HepG2 (cell line): ENCODE measurements at regions not wholly inside any gene's neighbourhood (a gene's known extent, or its start where the extent isn't known, plus 50 kb on each side); places are given as distances from the start of the nearest gene placed in this dataset.

Experiments used
- ATAC-seq: fragments of 200-7000 bp; cut with Tn5 transposase; 3 replicates; pipeline ENCODE4 v1.9.1; 2020; ENCODE audit warnings: mild to moderate bottlenecking, moderate library complexity
- BruUV-seq: library from RNA; stranded (reverse); fragments of 400-500 nt; replicated peaks from 2 replicates; lab custom pipeline; 2021; lab: Mats Ljungman, UMichigan
- CTCF ChIA-PET: fragments of 300-600 bp; formaldehyde crosslinking; extraction: SDS; loops from one replicate; lab custom pipeline; 2021; ENCODE audit warnings: low total read pairs, inconsistent platforms, low intra/inter-chr PET ratio; lab: Yijun Ruan, JAX
- POLR2A ChIA-PET: fragments of 350-600 bp; sonication (Branson Sonifier 250); formaldehyde crosslinking; loops from one replicate; lab custom pipeline; 2020; ENCODE audit warnings: antibody characterized with exemption, inconsistent platforms; lab: Yijun Ruan, JAX
- DNase-seq: peaks from one replicate; pipeline ENCODE4 v3.0.0-alpha.2; 2015; ENCODE audit warnings: low spot score
- FAIRE-seq: peaks from 3 replicates; lab custom pipeline; 2011; peaks lifted over from hg19 to GRCh38; lab: Jason Lieb, UNC
- H2AFZ ChIP-seq: one replicate; pipeline ENCODE4 v1.6.1; 2011; ENCODE audit warnings: low read length, inconsistent platforms
- H3K27ac ChIP-seq: fragments of 300-600 bp; 3 replicates; pipeline ENCODE4 v1.8.0; 2011; ENCODE audit warnings: mixed run types, mild to moderate bottlenecking, mixed read lengths, low read length, inconsistent platforms; ENCODE audit not compliant: insufficient read depth; ENCODE audit errors: extremely low read length
- H3K27me3 ChIP-seq, 2 experiments: fragments of 200-600 bp in 1 of 2; 2 replicates in 1 of 2; 3 replicates in 1 of 2; pipeline versions ENCODE4 v1.6.0 to v1.8.0; 2011; ENCODE audit warnings: low read length in 2 of 2, mild to moderate bottlenecking in 2 of 2, moderate library complexity in 2 of 2, inconsistent platforms in 1 of 2; ENCODE audit not compliant: insufficient read depth in 2 of 2, control insufficient read depth in 1 of 2
- H3K36me3 ChIP-seq, 2 experiments: fragments of 200-600 bp in 1 of 2; replicated peaks in 1 of 2; 2 replicates in 1 of 2; 3 replicates in 1 of 2; pipeline versions ENCODE4 v1.5.1 to v1.8.0; 2011; ENCODE audit warnings: low read length in 2 of 2, inconsistent platforms in 1 of 2; ENCODE audit not compliant: insufficient read depth in 2 of 2, control insufficient read depth in 1 of 2
- H3K4me1 ChIP-seq: 2 replicates; pipeline ENCODE4 v1.5.1; 2012; ENCODE audit warnings: low read length, inconsistent platforms; ENCODE audit not compliant: insufficient read depth
- H3K4me2 ChIP-seq: 2 replicates; pipeline ENCODE4 v1.6.0; 2011; ENCODE audit warnings: low read depth, low read length, inconsistent platforms
- H3K4me3 ChIP-seq, 3 experiments: fragments of 200-600 bp in 1 of 3; sonication (generic), shearing (Covaris generic) in 1 of 3; replicated peaks in 1 of 3; 2 replicates each; pipeline ENCODE4 v1.5.1; 2011 to 2016; ENCODE audit warnings: low read length in 3 of 3, inconsistent platforms in 2 of 3, low read depth in 2 of 3, mild to moderate bottlenecking in 2 of 3, control low read depth in 1 of 3, mixed read lengths in 1 of 3; ENCODE audit not compliant: insufficient read depth in 1 of 3
- H3K79me2 ChIP-seq: one replicate; pipeline ENCODE4 v1.6.1; 2011; ENCODE audit warnings: low read length, inconsistent platforms; ENCODE audit not compliant: insufficient read depth
- H3K9ac ChIP-seq: 2 replicates; pipeline ENCODE4 v1.6.0; 2011; ENCODE audit warnings: mild to moderate bottlenecking, low read depth, low read length, inconsistent platforms; ENCODE audit not compliant: insufficient read depth
- H3K9me3 ChIP-seq: 2 replicates; pipeline ENCODE4 v1.5.1; 2012; ENCODE audit warnings: mild to moderate bottlenecking, low read length
- H4K20me1 ChIP-seq: 2 replicates; pipeline ENCODE4 v1.6.0; 2011; ENCODE audit warnings: inconsistent platforms, mild to moderate bottlenecking, low read length, moderate library complexity; ENCODE audit not compliant: insufficient read depth
- CBFB ChIP-seq: sonication (generic); formaldehyde crosslinking; IDR thresholded peaks from 2 replicates; pipeline ENCODE4 v1.4.0; 2020; ENCODE audit warnings: missing genetic modification reagents
- DMAP1 ChIP-seq: IDR thresholded peaks from 2 replicates; pipeline ENCODE4 v1.6.1; 2016
- DPF2 ChIP-seq: sonication (generic); formaldehyde crosslinking; IDR thresholded peaks from 2 replicates; pipeline ENCODE4 v1.4.0; 2020; ENCODE audit warnings: mild to moderate bottlenecking, low read depth, missing genetic modification reagents, borderline replicate concordance
- FOXK1 ChIP-seq: sonication (generic); formaldehyde crosslinking; IDR thresholded peaks from 2 replicates; pipeline ENCODE4 v1.4.0; 2020; ENCODE audit warnings: low read depth, missing genetic modification reagents, borderline replicate concordance
- MED1 ChIP-seq: sonication (generic); formaldehyde crosslinking; IDR thresholded peaks from 2 replicates; pipeline ENCODE4 v1.4.0; 2020; ENCODE audit warnings: missing genetic modification reagents
- MTA1 ChIP-seq: sonication (generic); formaldehyde crosslinking; IDR thresholded peaks from 2 replicates; pipeline ENCODE4 v1.4.0; 2020; ENCODE audit warnings: missing genetic modification reagents, mild to moderate bottlenecking, borderline replicate concordance
- NAIF1 ChIP-seq: sonication (generic); formaldehyde crosslinking; IDR thresholded peaks from 2 replicates; pipeline ENCODE4 v1.5.0; 2020; ENCODE audit warnings: mild to moderate bottlenecking, missing genetic modification reagents, borderline replicate concordance
- NCOA5 ChIP-seq: sonication (generic); formaldehyde crosslinking; IDR thresholded peaks from 2 replicates; pipeline ENCODE4 v1.4.0; 2020; ENCODE audit warnings: missing genetic modification reagents
- RBM22 ChIP-seq: fragments of 200-400 bp; formaldehyde crosslinking; optimal IDR thresholded peaks from 2 replicates; pipeline ENCODE3; 2017; ENCODE audit warnings: mild to moderate bottlenecking, low read length, moderate library complexity
- SRSF4 ChIP-seq: fragments of 200-400 bp; formaldehyde crosslinking; IDR thresholded peaks from one replicate; pipeline ENCODE4 v1.6.1; 2018; ENCODE audit warnings: mild to moderate bottlenecking, low read depth, low read length, moderate library complexity; ENCODE audit not compliant: poor library complexity, severe bottlenecking
- TARDBP ChIP-seq: sonication (generic); formaldehyde crosslinking; IDR thresholded peaks from 2 replicates; pipeline ENCODE4 v1.8.0; 2022; ENCODE audit warnings: mild to moderate bottlenecking, missing genetic modification reagents
- XBP1 ChIP-seq: sonication (generic); formaldehyde crosslinking; IDR thresholded peaks from 2 replicates; pipeline ENCODE4 v1.5.0; 2020; ENCODE audit warnings: missing genetic modification reagents
- ZNF446 ChIP-seq: sonication (generic); formaldehyde crosslinking; IDR thresholded peaks from 2 replicates; pipeline ENCODE4 v1.5.0; 2020; ENCODE audit warnings: mild to moderate bottlenecking, missing genetic modification reagents
- ZNF777 ChIP-seq: sonication (generic); formaldehyde crosslinking; IDR thresholded peaks from 2 replicates; pipeline ENCODE4 v1.4.0; 2020; ENCODE audit warnings: missing genetic modification reagents
- ZNF850 ChIP-seq: sonication (generic); formaldehyde crosslinking; conservative IDR thresholded peaks from 2 replicates; pipeline ENCODE4 v1.9.0; 2021; ENCODE audit warnings: mild to moderate bottlenecking, missing genetic modification reagents
- WGBS: methylation state at CpG from one replicate; pipeline ENCODE4 v1.1.6; 2017; ENCODE audit warnings: low lambda C conversion rate; 5-methylcytosine and 5-hydroxymethylcytosine counted together
- in situ Hi-C: cut with HindIII; loops from 2 replicates; pipeline ENCODE4 v1.10.0; 2017; ENCODE audit warnings: low pct_unique_long_range_greater_than_20kb; ENCODE audit not compliant: extremely low pct_ligation_motif_present
- intact Hi-C: fragments of 100-400 bp; cut with micrococcal nuclease; formaldehyde crosslinking; loops from one replicate; pipeline ENCODE4 v1.10.0; 2022; ENCODE audit not compliant: unreplicated experiment
- TF ChIP-seq, protein P1 (sequence below): sonication (generic); formaldehyde crosslinking; conservative IDR thresholded peaks from 2 replicates; pipeline ENCODE4 v1.5.0; 2020; ENCODE audit warnings: missing genetic modification reagents

GRCh38 chr17:71635187-71635586 lies 485.6 kb upstream of the SOX9 start:
- no peaks in the 10 kb centered on the region for H3K9me3 ChIP-seq
- DNase-seq (no peak), ATAC-seq (no peak), FAIRE-seq (no peak)
- 69% methylated on average over 5 of the region's 5 CpGs for whole genome bisulfite sequencing
- H3K4me2 ChIP-seq, result no peak overlapping the region
- H2AFZ ChIP-seq, result no peak overlapping the region
- no peak overlapping the region for H3K27ac ChIP-seq
- H3K9ac ChIP-seq, result no peak overlapping the region
- no peaks in the 10 kb centered on the region for H3K79me2 ChIP-seq
- H3K4me3 ChIP-seq, result no peak overlapping the region
- POLR2A ChIA-PET, result no interaction called here
- in situ Hi-C loops, result no loop called here
- H4K20me1 ChIP-seq, result no peaks in the 10 kb centered on the region
- CTCF ChIA-PET, result no interaction called here
- H3K4me1 ChIP-seq, result no peaks in the 10 kb centered on the region
- H3K27me3 ChIP-seq, result no peaks in the 10 kb centered on the region
- BruUV-seq, result no TSS peak
- TF ChIP-seq NCOA5 (CRISPR knock-in tag) (no peak), RBM22 (no peak), ZNF446 (CRISPR knock-in tag) (no peak), NAIF1 (CRISPR knock-in tag) (no peak), SRSF4 (no peak), MTA1 (CRISPR knock-in tag) (no peak), DPF2 (CRISPR knock-in tag) (no peak), DMAP1 (CRISPR knock-in tag) (no peak), FOXK1 (CRISPR knock-in tag) (no peak), MED1 (CRISPR knock-in tag) (no peak), XBP1 (CRISPR knock-in tag) (no peak), CBFB (CRISPR knock-in tag) (no peak), TARDBP (CRISPR knock-in tag) (no peak), ZNF850 (no peak), ZNF777 (CRISPR knock-in tag) (no peak)
- TF ChIP-seq, protein P1, sequence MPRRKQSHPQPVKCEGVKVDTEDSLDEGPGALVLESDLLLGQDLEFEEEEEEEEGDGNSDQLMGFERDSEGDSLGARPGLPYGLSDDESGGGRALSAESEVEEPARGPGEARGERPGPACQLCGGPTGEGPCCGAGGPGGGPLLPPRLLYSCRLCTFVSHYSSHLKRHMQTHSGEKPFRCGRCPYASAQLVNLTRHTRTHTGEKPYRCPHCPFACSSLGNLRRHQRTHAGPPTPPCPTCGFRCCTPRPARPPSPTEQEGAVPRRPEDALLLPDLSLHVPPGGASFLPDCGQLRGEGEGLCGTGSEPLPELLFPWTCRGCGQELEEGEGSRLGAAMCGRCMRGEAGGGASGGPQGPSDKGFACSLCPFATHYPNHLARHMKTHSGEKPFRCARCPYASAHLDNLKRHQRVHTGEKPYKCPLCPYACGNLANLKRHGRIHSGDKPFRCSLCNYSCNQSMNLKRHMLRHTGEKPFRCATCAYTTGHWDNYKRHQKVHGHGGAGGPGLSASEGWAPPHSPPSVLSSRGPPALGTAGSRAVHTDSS (CRISPR knock-in tag), result no peak
- intact Hi-C loops, result no loop called here
- H3K36me3 ChIP-seq, result no peaks in the 10 kb centered on the region
